ENCODE measurements at regions not wholly inside any gene's neighbourhood (a gene's known extent, or its start where the extent isn't known, plus 50 kb on each side); places are given as distances from the start of the nearest gene placed in this dataset.

- H3K4me1 ChIP-seq: no peaks in the 10 kb centered on the region
- peaks cover 96% of the 10 kb centered on the region for H3K27me3 ChIP-seq (ENCODE audit: low read depth)
- intact Hi-C loops (cut with micrococcal nuclease): no loop called here
- no peak for DNase-seq
- TF ChIP-seq CTCF (IDR thresholded peaks at IDR 0.05; ENCODE audit: borderline replicate concordance): no peak
- no peak overlapping the region for H3K4me3 ChIP-seq
- H3K36me3 ChIP-seq: no peaks in the 10 kb centered on the region
- H3K27ac ChIP-seq (replicated peaks): no peak overlapping the region
- H3K9me3 ChIP-seq (replicated peaks): no peaks in the 10 kb centered on the region
Observed at GRCh38 chr20:51193066-51193772, 170.3 kb upstream of the KCNG1 start.

- H3K27me3 ChIP-seq (ENCODE audit: low read depth): peaks cover 94% of the 10 kb centered on the region
- no peaks in the 10 kb centered on the region for H3K4me1 ChIP-seq
- intact Hi-C loops (cut with micrococcal nuclease): no loop called here
- no peak for DNase-seq
- no peak overlapping the region for H3K4me3 ChIP-seq
- H3K36me3 ChIP-seq: no peaks in the 10 kb centered on the region
- no peak overlapping the region for H3K27ac ChIP-seq (replicated peaks)
- TF ChIP-seq CTCF (IDR thresholded peaks at IDR 0.05; ENCODE audit: borderline replicate concordance): no peak
- H3K9me3 ChIP-seq (replicated peaks): no peaks in the 10 kb centered on the region
Observed at GRCh38 chr20:51190783-51191180, 167.9 kb upstream of the KCNG1 start.

- intact Hi-C loops (cut with micrococcal nuclease): no loop called here
- no peak for DNase-seq
Observed at GRCh38 chr20:51189814-51190782, 167.2 kb upstream of the KCNG1 start.

GRCh38 chr20:51188941-51189340 lies 166.0 kb upstream of the KCNG1 start:
- intact Hi-C loops (cut with micrococcal nuclease): no loop called here
- H3K4me3 ChIP-seq: no peak overlapping the region
- no peak overlapping the region for H3K27ac ChIP-seq (replicated peaks)
- no peak for TF ChIP-seq CTCF (IDR thresholded peaks at IDR 0.05; ENCODE audit: borderline replicate concordance)
- no peaks in the 10 kb centered on the region for H3K4me1 ChIP-seq
- no peaks in the 10 kb centered on the region for H3K36me3 ChIP-seq
- H3K27me3 ChIP-seq (ENCODE audit: low read depth): peaks cover 92% of the 10 kb centered on the region
- DNase-seq: no peak
- no peaks in the 10 kb centered on the region for H3K9me3 ChIP-seq (replicated peaks)

More at GRCh38 chr20:51189814-51190782, 167.2 kb upstream of the KCNG1 start:
- peaks cover 94% of the 10 kb centered on the region for H3K27me3 ChIP-seq (ENCODE audit: low read depth)
- H3K4me1 ChIP-seq: no peaks in the 10 kb centered on the region
- H3K4me3 ChIP-seq: no peak overlapping the region
- H3K9me3 ChIP-seq (replicated peaks): no peaks in the 10 kb centered on the region
- no peaks in the 10 kb centered on the region for H3K36me3 ChIP-seq
- no peak for TF ChIP-seq CTCF (IDR thresholded peaks at IDR 0.05; ENCODE audit: borderline replicate concordance)
- H3K27ac ChIP-seq (replicated peaks): no peak overlapping the region

- H3K27ac ChIP-seq (replicated peaks): no peak overlapping the region
- DNase-seq: no peak
- intact Hi-C loops (cut with micrococcal nuclease): no loop called here
- H3K4me3 ChIP-seq: no peak overlapping the region
- TF ChIP-seq CTCF (IDR thresholded peaks at IDR 0.05; ENCODE audit: borderline replicate concordance): no peak
- H3K4me1 ChIP-seq: no peaks in the 10 kb centered on the region
- no peaks in the 10 kb centered on the region for H3K9me3 ChIP-seq (replicated peaks)
- no peaks in the 10 kb centered on the region for H3K36me3 ChIP-seq
- H3K27me3 ChIP-seq (ENCODE audit: low read depth): peaks cover 78% of the 10 kb centered on the region
Observed at GRCh38 chr20:51187261-51187660, 164.4 kb upstream of the KCNG1 start.
